GM18511 (cell line): ENCODE measurements at regions not wholly inside any gene's neighbourhood (a gene's known extent, or its start where the extent isn't known, plus 50 kb on each side); places are given as distances from the start of the nearest gene placed in this dataset.

ENCODE experiments used
- ATAC-seq: cut with Tn5 transposase; IDR thresholded peaks from one replicate; pipeline ENCODE4 v1.9.1; 2021; ENCODE audit warnings: mild to moderate bottlenecking, moderate library complexity; ENCODE audit not compliant: unreplicated experiment

DNA sequence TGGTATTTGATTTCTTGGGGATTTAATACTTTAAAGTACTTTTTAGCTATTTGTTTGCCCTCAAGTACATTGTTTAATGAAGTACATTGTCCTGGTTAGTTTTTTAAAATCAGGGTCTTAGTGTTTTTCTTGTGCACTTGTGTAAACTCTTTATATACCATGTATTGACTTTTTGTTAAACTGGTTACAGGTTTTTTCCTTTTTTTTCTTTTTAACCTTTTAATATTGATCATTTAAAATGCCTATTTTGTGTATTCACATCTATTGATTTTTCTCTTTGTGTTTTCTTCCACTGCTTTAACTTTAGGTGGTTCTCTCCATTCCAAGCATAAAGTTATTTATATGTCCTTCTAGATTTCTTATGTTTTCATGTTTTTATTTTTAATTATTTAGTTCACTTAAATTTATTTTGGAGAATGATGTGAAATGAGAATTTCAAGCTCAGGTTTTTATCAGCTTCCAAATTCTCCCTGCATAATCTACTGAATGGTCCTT, 84.5 kb upstream of the MYCN start:
- ATAC-seq: no peak

DNA sequence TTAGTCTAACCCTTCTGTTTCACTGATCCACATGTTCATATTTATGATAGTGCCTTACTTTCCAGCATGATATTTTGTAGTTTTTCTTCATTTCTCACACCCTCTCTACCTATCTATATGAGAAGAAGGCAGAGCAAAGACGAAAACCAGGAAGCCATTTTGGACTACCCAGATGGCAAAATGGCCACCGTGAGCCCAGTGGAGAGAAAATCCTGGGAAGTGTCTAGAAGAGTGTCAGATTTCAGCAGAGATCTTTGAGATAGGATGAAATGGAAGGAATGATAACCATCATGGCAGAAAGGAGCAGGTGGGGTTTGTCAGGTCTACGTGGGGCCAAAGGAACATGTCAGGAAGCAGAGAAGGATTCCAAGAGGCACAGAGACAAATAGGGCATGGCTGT, 84.0 kb upstream of the MYCN start:
- ATAC-seq: no peak

DNA sequence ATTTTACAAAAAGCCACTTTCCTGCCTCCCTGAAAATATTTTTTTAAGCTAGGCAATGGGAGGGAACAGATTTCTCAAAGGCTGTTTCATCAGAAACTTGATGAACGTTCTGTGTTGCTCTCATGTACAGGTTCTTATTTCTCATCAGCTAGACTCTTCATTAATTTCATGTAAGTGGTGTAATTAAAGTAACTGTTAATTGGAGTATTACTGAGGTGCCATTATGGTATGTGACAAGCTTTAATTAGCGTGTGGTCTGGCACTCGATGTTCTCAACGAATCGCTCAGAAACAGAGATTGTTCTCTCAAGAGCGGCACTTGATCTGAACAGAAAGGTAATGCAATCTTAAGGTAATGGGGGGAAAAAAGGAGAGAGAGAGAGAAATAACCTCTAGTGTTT, 81.9 kb upstream of the MYCN start:
- ATAC-seq: no peak

DNA sequence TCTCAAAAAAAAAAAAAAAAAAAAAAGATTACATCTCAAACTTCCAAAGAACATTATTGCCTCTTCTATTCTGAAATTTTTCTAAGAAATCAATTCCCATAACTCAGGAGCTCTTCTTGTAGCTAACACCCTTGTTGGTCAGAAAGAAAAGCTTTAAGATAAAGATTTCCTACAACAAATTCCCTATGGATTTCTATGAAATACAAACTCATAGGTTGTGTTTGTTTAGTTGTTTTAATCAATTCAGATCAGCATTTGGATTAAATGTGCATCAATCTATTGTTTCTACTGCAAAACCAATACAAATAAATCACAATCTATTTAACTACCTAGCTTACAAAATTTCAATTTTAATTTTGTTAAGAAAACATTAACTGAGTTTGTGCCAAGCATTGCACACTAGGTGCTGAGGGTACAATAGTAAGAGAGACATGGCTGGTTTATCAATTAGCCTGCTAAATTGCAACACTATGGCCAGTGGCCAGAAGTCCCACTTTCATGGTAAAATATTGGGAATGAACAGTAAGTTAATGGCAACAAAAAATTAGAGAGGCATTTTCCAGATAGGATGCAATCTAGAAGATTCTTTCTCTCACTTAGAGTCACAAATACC, 80.2 kb upstream of the MYCN start:
- no peak for ATAC-seq

DNA sequence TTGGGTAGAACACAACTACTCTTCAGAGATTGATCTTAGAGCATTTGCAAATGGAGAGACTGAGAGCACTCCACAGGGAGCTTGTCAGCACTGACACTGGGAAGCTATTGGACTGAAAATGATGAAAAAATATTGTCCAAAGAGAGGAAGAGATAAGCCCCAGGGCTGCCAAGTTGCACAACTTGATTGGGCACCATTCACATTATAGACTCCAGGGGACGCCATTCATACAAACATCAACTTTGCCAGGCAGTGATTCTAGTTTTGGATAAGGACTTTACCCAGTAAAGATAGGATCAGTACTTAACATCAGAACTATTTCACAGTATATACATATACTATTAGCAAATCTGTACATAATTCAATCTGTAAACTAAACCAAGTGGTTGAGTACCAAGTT, 79.6 kb upstream of the MYCN start:
- ATAC-seq: no peak

DNA sequence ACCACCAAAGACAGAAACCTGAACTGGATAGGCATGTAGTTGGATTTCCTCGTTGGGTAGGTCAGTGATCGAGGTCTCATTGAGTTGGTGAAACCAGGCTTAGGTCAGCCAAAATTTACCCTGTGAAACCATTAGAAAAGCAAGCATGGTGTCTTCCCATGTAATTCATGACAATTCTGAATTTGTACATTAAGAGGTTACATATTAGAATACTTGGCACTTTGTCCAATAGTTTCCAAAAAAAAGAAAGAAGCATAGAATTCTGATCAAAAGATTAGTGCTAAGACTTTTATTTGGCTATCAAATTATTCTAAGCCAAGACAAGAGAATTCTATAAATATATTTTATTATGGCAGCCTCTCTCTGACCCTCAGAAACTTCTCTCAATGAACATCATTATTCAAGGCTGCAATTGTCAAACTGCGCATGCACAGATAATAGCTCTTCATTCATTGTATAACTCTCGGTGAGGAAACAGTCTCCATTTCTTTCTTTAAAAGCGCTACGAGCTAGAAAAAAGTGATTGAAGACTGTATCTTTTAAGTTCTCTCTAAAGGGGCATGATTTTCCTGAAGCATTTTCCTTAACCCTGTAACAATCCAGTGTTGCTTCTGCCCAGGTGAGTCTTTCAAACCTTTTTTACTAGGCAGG, 79.1 kb upstream of the MYCN start:
- no peak for ATAC-seq

DNA sequence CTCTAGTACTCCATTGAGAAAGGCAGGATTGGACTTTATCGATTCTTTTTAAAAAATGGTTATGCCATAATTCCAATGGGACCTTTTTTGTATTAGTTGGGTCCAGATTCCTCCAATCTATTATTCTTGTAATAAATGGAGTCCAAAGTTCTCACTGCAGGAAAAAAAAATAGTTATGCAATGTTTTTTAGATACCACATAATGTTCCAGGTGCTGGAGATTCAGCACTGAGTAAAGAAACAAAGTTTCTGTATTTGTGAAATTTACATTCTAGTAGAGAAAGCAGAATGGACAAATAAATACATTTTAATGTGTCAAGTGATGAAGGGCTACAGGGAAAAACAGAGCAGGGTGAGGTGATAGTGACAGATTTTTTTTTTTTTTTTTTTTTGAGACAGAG, 78.5 kb upstream of the MYCN start:
- no peak for ATAC-seq

DNA sequence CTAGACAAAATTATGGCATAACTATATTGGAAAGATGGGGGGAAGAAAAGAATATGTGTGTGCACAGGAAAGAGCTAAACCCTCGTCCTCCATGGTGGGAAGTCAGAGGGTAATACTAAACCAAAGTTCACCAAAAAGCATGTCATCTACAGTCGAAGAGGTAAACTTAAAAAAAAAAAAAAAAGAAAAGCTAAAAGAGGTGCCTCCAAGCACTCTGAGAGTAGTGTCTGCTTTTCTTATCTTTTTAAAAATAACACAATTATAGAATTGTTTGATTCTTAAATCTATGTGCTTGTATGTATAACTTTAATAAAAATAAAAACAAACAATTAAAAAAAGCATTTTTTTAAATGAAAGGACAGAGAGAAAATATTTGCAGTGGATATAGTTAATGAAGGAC, 77.3 kb upstream of the MYCN start:
- no peak for ATAC-seq

DNA sequence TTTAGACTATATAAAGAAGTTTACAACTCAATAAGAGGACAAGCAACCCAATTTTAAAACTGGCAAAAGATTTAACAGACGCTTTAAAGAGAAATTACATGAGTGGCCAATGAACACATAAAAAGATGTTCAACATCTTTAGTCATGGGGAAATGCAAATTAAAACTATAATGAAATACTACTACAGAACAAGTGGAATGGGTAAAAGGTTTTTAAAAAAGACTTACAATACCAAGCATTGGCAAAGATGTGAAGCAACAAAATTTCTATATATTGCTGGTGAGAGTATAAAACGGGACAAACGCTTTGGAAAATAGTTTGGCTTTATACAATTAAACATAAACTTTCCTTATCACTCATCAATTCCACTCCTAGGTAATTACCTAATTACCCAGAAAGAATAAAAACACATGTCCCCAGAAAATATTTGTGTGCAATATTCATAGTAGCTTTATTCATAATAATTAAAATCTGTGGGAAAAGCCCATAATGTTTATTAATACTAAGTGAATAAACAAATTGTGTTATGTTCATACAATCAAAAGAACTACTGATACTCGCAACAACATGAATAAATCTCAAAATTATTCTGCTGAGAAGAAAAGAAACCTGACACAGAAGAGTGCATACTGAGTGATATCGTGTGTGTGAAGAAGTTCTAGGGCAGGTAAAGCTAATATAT, 76.7 kb upstream of the MYCN start:
- no peak for ATAC-seq

DNA sequence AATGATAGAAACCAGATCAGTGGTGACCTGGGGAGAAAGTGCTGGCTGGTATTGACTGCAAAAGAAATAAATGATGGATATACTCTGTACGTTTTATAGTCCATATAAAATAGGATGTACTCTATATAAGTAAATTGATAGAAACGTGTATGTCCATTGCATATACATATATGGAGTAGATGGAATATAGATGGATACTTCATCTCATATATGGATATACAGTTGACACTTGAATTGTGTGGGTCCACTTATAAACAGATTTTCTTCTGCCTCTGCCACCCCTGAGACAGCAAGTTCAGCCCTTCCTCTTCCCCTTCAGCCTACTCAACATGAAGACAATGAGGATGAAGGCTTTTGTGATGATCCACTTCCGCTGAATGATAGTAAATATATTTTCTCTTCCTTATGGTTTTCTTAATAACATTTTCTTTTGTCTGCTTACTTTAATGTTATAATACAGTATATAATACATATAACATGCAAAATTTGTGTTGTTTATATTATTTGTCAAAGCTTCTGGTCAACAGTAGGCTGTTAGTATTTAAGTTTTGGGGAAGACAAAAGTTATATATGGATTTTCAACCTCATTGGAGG, 76.1 kb upstream of the MYCN start:
- ATAC-seq: no peak

DNA sequence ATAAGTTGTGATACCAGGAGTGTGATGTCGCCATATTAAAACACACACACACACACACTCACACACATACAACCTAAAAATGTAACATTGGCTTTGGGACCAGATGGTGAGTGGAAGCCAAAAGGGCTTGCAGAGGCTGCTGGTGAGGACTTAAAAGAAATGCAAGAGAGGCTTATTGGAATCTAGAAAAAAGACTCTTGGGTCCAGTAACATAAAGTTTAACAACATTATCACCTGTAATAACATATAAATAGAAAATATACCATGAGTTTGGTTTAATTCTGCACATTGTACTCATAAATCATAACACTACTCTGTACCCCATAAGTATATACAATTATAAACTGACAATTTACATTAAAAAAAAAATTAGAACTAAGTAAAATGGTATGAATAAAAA, 74.4 kb upstream of the MYCN start:
- no peak for ATAC-seq

DNA sequence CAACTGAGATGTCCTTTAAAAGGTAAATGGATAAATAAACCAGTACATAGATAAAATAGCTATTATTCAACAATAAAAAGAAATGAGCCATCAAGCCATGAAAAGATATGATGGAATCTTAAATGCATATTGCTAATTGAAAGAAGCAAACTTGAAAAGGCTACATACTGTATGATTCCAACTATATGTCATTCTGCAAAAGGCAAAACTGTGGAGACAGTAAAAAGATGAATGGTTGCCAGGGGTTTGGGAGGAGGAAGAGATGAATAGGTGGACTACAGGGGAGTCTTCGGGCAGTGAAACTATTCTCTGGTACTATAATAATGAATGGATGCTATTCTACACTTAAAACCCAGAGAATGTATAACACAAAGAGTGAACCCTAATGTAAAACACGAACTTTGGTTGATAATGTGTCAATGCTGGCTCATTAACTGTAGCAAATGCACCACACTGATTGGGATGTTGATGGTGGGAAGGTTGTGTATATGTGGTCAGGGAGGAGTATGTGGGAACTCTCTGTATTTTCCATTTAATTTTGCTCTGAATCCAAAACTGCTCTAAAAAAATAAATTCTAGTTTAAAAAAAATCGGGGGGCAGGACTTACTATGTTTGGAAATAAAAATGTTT, 73.7 kb upstream of the MYCN start:
- ATAC-seq: no peak

DNA sequence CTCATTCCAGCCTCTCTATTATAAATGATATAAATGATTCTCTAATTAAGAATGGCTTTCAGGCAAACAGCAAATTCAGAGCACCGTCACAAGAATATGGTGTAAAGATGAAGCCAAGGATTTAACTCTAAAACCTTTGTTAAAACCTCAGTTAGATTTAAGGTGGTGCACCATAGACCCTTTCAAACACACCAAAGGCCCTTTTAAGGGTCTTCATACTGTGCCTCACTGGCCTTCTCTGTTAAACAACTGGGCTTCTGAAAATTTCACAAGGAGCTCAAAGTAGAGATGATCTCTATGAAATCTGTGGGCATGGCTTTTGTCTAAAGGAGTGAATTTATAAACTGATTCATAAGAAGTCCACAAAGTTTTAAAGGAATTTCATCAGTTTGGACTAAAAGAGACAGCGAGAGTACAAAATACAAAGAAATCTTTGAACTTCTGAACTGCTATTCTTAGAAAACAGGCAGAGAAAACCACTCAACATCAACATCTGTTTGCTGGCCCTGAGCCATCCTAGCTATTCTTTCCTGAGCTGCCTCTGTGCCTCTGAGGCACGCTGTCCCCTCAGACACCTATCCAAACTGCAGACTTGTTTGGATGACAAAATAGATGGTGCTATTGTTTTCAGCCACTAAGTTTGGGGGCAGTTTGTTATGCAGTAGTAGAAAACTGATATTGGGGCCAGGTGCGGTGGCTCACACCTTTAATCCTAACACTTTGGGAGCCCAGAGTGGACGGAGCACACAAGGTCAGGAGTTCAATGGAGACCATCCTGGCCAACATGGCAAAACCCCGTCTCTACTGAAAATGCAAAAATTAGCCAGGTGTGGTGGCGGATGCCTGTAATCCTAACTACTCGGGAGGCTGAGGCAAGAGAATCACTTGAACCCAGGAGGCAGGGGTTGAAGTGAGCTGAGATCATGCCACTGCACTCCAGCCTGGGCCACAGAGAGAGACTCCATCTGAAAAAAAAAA, 72.9 kb upstream of the MYCN start:
- no peak for ATAC-seq

DNA sequence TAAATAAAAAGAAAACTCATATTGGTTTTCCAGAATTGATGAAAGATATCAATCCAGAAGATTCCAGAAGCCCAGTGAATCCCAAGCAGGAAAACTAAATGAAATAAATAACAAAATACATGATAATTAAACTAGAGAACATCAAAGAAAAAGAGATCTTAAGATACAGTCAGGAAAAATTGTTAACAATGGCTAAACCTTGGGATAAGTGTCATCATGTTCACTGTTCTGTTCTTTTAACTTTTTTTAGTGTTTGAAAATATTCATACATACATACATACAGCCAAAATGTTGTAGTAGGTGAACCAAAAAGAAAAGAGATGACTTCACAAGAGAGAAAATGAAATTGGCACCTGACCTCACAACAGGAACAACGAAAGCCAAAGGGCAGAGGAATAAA, 72.2 kb upstream of the MYCN start:
- no peak for ATAC-seq

DNA sequence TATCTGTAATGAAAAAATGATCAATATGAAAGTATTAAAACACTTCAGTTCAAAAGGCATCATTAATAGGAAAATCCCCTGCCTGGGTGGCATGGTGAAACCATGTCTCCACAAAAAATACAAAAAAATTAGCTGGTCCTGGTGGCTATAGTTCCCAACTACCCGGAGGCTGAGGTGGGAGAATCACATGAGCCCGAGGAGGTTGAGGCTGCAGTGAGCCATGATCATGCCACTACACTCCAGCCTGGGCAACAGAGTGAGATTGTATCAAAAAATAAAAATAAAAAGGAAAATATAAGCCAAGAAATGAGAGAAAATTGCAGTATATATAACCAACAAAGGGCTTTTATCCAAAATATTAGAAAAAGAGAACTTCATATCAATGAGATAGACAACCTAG, 71.6 kb upstream of the MYCN start:
- no peak for ATAC-seq

DNA sequence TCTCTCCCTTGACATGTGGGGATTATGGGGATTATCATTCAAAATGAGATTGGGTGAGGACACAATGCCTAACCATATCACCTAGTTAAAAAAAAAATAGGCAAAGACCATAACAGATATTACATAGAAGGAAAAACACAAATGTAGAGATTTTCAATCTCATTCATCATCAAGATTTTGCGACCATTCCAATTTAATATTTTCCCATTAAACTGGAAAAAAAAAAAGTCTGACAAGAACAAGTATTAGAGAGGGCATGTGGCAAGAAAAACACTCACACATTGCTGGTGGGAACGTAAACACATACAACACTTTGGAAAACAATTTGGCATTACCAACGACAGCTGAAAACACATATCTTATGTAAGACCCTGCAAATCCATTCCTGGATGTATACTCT, 71.0 kb upstream of the MYCN start:
- no peak for ATAC-seq

DNA sequence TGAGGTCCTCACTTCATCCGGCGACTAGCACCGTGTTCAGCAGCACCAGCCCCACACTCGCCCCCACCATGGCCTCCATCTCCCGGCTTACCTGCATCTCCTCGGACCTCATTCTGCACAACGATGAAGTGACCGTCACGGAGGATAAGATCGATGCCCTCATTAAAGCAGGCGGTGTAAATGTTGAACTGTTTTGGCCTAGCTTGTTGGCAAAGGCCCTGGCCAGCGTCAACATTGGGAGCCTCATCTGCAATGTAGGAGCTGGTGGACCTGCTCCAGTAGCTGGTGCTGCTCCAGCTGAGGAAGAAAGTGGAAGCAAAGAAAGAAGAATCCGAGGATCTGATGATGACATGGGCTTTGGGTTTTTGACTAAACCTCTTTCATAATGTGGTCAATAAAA, 70.5 kb upstream of the MYCN start:
- no peak for ATAC-seq

DNA sequence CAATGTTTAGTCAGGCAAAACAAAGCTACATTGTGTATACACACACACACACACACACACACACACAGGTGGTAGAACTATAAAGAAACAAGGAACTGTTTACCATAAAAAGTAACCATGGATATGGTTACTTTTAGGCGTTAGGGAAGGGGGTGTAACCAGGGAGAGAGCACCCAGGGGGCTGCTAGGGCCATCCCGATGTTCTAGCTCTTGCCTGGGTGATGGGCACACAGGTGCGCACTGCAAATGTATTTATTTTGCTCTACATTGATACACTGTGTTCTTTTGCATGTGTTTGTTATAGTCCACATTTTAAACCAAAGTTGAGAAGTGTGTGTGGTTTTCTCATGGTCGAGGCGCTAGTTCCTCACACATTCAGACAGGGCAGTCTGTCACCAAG, 69.8 kb upstream of the MYCN start:
- no peak for ATAC-seq

DNA sequence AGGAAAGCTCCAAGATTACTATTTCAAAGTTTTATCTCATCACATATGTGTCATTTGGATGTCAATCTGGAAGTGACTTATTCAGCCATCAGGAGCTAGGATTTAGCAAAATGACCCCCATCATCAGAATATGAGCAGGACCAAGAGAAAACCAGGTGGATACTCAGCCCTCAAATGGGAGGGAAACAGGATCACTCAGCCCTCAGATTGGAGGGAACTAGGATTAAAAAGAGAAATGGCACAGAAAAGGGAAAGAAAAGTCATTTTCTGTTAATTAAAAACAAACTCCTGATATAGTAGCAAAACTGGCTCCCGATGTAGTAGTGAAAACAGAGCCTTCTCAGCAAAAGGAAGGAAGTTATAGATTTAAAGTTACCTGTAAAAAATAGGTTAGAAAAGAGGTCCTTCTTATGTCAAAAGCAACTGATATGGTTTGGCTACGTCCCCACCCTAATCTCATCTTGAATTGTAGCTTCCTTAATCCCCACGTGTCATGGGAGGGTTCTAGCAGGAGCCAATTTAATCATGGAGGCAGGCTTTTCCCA, 69.0 kb upstream of the MYCN start:
- ATAC-seq: no peak

DNA sequence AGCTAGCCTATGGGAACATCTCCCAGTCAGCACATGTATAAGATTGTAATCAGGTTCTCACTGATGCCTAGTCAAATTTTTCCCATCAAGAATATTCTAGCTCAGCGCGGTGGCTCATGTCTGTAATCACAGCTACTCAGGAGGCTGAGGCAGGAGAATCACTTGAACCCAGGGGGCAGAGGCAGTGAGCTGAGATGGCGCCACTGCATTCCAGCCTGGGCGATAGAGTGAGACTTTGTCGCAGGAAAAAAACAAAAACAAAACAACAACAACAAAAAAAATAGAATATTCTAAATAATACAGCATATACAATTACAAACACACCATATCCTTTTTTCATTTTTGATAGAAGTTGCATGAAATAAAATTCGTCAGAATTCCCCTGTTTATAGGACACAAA, 67.5 kb upstream of the MYCN start:
- ATAC-seq: no peak
